Activated CD4-positive, CD25-positive, alpha-beta regulatory T cell (primary cell): ENCODE measurements at regions not wholly inside any gene's neighbourhood (a gene's known extent, or its start where the extent isn't known, plus 50 kb on each side); places are given as distances from the start of the nearest gene placed in this dataset.

ENCODE experiments used
- DNase-seq, 4 experiments: peaks; one replicate each; lab custom pipeline; 2025; lab: John Stamatoyannopoulos, UW

DNA sequence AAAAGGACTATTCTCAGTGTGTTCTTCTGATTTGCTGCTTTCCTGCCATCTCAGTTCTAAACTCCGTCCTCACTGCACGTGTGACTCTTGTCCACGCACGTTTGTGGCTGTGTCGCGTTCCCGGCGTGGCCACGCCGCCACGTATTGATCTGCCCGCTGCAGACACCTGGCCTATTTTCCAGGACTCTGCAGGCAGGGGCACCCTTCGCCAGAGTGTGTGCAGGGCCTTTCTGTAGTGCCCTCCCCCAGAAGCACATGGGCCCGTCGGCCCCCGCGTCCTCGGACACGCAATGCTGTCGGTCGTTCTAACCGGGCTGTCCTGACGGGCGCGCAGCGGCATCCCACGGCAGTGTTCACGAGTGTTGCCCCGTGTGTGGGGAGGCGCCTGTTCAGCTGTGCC lies 87.6 kb downstream of the YTHDF1 start:
- DNase-seq, result no peak

- DNase-seq, result no peak
Measured at GRCh38 chr20:63127700-63128364, 88.1 kb downstream of the YTHDF1 start.

DNA sequence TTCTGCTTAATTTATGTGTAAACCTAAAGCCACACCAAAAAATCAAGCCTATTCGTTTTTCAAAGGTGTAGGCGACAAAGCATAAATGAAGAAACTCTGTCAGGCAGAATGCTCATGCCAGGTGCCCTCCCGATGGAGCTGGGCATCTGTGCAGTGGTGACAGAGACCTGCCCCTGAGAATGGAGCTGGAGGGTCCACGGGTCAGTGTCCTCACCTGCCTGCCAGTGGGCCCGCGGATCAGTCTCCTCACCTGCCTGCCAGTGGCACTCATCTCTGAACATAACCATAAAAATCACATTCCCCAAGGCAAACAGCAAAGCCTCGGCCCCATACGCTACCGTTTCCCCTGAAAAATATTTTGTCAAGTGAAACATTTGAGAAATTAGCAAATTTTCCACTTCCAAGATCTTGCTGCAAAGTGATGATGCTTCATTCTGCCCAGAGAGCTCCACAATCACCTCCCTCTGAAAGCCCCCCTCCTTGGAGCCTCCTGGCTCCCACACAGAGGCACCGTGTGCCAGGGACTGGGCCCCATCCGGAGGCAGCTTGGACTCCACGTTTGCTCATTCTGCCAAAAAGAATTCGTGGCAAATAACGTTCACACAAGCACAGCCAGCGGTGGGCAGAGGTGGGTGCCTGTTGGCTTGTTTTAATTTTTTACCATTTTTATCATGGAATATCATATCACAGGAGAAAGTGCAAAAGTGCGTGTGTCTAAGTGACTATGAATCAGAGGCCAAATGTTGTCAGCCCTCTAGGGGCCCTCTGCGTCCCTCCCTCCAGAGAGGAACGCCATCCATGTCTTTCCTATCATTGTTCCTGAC lies 88.8 kb downstream of the YTHDF1 start:
- DNase-seq, result no peak

- no peak for DNase-seq
Measured at GRCh38 chr20:63125838-63126601, 89.9 kb downstream of the YTHDF1 start.

- DNase-seq, result no peak
Measured at GRCh38 chr20:63125581-63125837, 90.4 kb downstream of the YTHDF1 start.

GRCh38 chr20:63124782-63125580 lies 91.0 kb downstream of the YTHDF1 start:
- DNase-seq, result no peak

GRCh38 chr20:63124092-63124781 lies 91.7 kb downstream of the YTHDF1 start:
- DNase-seq, result no peak

DNA sequence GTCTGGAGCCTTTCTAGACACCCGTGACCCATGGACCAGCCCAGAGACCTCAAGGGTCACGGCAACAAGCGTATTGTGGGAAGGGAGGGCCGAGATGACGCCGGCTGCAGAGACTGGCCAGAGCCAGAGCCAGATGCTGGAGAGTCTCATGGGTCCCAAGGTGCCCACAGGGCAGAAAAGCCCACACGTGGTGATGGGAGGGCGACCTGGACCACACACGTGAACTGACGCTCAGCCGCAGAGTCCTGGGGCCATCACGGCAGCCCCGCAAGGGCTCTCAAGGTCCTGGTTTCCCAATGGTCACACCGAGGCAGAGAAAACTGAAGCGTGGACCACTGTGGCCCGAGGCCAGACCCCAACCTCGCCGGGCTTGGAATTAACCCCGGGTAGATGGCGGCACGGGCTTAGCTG lies 92.6 kb downstream of the YTHDF1 start:
- DNase-seq, result no peak

DNA sequence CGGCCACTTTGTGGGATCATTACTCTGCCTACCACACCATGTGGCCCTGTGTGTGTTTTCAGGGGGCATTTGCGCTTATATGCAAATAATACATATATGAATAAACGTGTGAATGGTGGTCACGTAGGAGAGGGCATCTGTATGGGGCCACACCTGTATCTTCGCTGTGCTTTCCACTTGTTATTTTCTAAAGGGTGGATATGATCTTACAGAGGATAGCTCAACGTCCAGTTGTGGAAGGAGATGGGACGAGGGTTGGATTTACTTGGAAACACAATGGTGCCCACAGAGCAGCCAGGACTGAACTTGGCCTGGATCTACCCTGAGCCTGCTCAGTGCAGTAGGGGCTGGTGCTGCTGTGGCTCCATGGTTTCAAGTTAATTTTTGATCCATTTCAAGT lies 93.3 kb downstream of the YTHDF1 start:
- DNase-seq, result no peak

GRCh38 chr20:63121749-63122405 lies 94.1 kb downstream of the YTHDF1 start:
- DNase-seq, result no peak

DNA sequence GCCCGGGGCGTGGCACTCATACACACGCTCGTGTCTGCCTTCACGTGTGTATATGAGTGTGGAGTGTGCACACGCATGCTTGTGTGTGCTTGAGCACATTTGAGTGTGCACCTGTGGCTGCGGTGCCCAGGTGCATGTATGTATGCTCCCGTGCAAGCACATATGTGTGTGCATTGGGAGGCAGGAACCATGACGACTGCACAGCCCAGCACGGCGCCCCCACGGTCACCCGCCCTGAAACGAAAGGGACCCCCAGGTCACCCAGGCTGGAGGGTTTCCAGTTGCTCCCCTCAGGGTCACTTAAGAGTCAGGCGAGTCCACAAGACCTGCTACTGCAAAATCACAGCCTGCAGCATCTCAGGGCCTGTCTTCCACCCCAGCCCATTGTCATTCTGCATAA lies 94.7 kb downstream of the YTHDF1 start:
- no peak for DNase-seq

DNA sequence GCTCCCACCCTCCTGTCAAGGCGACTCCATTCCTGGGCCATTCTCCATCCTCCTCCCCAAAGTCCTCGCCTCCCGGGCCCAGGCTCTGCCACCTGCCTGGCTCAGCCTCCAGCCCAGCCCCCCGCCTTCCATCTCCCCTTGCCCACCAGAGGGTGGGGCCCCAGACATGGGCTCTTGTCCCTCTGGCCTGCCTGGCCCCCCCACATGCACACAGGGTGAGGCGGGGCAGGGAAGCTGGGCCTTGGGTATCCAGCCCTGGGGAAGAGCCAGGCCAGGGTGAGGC lies 95.2 kb downstream of the YTHDF1 start:
- DNase-seq, result no peak

DNA sequence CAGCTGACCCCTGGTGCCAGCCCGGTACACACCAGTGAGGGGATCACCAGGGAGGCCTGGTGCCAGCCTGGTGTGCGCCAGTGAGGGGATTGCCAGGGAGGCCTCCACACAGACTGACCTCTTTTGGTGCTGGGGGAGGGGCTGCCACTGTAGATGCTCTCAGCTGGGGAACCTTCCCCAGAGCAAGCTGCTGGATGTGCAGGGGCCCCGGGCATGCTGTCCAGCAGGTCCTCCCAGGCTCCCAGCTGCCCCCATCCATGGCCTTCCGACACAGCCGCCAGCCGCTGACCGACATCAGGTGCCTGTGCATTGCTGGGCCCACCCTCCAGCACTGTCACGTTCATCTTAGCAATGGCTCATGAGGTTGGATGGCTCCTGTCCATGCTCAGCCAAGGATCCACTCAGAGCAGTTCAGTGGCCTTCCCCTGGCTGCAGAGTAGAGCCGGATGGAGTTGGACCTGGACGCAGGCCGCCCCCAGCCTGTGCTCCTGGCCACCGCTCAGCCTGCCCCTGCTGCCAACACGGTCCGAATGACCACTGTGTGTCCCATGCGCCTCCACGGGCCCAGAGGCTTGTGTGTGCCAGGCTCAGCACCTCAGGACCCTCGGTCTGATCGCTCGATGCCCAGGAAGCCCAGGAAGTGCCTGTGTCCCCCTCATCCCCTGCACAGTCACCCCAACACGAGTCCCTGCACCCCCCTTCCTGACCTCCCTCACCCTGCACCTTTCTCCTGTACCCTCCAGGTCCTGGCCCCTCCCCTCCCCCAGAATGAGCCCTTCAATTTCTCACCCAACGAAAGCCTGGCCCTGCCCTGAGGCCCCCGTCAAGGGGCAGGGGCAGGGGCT lies 95.7 kb downstream of the YTHDF1 start:
- no peak for DNase-seq

DNA sequence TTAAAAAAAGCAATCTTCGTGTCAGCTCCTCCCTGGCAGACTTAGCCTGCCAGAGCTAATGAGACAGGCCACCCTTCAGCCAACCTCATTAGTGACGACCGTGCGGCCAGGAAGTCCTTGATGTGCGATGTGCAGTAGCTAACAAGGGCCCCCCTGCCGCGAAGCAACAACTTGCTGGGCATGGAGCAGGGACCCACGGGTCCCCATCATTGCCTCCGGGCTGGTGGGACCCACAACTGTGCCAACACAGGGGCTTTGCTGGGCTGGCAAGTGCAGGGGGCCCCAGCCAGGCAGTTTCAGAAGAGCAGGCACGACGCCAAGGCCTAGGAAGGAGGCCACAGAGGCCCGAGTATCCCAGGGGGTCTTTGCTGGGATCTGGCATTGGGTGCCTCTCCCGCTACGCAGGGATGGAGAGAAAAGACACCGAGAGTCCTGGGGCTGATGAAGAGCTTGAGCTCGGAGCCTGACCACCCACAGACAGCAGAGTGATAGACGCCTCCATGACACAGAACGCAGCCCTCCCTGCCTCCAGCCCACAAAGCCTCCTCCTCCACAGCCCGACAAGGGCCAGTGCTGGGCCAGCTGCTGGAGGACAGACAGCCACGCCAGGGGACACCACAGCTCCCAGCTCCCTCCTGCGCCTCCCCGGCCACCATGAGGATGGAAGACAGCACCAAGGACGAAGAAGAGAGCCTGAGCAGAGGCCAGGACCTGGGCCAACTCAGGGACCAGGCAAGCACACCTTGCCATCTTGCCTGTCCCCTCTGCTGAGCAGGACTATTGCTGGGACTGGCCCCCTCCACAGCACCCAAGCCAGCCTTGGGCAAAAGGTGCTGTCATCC lies 96.6 kb downstream of the YTHDF1 start:
- no peak for DNase-seq

DNA sequence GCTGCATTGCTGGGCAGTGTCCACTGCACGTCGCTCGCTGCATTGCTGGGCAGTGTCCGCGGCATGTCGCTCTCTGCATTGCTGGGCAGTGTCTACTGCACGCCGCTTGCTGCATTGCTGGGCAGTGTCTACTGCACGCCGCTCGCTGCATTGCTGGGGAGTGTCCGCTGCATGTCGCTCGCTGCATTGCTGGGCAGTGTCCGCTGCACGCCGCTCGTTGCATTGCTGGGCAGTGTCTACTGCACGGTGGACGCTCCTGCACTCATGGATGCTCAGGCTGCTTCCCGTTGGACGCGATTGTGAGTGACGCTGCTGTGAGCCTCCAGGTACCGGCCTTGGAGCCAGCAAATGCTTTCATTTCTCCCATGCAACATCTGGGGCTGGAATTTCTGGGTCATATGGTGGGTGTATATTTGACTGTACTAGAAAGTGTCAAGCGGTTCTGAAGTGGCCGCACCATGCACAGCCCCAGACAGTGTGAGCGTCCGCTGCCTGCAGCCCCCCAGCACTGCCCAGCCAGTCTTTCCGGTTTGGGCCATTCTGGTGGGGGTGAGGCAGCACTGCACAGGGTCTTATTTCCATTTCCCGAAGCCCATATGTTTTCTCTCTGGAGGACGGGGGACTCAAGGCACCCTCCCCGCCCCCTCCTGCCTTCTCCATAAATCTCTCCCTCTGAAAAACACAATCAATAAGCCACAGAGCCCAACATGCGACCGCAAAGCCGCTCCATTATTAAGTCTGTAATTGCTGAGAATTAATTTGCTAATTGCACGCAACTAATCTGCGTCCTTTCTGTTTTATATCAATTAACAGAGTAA lies 97.4 kb downstream of the YTHDF1 start:
- no peak for DNase-seq

- DNase-seq, result no peak
Measured at GRCh38 chr20:63117661-63118302, 98.1 kb downstream of the YTHDF1 start.

DNA sequence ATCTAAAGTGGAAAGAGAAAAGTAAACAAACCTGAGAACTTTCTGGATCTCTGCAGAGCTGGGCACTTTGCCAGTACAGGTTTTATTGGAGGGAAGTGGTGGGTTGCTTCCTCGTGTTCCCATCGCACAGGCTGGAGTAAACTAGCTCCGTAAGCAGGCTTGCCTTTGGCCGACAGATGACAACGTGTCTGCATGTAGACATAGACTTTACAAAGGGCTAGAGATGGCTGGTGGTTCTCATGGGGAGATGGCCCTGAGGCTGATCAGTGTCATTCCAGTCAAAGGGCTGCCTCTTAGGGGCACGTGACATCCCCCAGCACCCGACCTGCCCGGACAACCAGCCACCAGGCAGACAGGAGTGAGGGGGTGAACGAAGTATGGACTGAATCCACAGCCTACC lies 98.8 kb downstream of the YTHDF1 start:
- DNase-seq, result no peak

GRCh38 chr20:63116412-63117106 lies 99.4 kb downstream of the YTHDF1 start:
- DNase-seq, result no peak
